ENCODE measurements at regions not wholly inside any gene's neighbourhood (a gene's known extent, or its start where the extent isn't known, plus 50 kb on each side); places are given as distances from the start of the nearest gene placed in this dataset.

DNA sequence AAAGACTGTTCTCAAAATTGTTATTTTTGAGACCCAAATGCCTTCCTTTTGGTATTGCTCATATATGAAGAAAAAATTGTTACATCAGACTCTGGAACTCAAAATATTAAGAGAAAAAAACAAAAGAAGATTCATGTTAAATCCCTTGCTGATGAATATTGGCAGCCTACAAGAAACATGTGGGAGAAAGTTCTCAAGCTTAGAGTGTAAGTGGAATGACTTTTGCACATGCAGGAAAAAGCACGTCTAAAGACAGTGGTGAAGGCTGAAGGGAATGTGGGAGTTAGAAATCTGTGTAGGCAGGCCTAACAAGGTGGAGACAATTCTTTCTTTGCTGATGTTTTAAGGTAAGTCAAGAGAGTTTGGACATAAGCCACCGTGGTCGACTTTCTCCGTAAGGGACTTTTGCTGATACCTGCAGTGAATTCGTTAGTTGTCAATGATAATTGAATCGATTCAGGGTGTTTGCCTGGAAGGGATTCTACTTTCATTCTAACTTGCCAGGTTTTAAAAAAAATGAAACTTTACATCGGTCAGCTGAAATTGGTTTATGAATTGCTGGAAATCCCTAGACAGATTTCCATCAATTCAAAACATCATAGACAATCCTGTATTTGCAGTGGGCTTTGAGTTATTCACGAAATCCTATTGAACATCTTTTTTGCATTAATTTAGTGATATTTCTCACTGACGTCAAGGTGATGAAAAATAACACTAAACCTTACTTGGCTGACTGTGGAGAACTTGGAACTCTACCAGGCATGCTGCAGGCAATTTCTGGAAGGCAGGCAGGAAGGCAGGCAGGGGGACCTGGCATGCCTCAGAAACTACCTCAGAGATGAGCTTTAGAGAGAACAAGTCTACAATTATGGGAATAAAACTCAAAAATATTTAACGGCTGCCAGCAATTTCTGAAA is 359.1 kb upstream of the ADAMTSL1 start:
- TF ChIP-seq EZH2phosphoT487 (IDR thresholded peaks at IDR 0.05; ENCODE audit: borderline replicate concordance, low read length): no peak
- TF ChIP-seq, protein P1, sequence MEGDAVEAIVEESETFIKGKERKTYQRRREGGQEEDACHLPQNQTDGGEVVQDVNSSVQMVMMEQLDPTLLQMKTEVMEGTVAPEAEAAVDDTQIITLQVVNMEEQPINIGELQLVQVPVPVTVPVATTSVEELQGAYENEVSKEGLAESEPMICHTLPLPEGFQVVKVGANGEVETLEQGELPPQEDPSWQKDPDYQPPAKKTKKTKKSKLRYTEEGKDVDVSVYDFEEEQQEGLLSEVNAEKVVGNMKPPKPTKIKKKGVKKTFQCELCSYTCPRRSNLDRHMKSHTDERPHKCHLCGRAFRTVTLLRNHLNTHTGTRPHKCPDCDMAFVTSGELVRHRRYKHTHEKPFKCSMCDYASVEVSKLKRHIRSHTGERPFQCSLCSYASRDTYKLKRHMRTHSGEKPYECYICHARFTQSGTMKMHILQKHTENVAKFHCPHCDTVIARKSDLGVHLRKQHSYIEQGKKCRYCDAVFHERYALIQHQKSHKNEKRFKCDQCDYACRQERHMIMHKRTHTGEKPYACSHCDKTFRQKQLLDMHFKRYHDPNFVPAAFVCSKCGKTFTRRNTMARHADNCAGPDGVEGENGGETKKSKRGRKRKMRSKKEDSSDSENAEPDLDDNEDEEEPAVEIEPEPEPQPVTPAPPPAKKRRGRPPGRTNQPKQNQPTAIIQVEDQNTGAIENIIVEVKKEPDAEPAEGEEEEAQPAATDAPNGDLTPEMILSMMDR (IDR thresholded peaks at IDR 0.05; ENCODE audit: low read depth, low read length, poor library complexity, severe bottlenecking): no peak
- Histone ChIP-seq H3K4me1 (ENCODE audit: control insufficient read depth, low read length) (no peaks in the 10 kb centered on the region), H3K27me3 (ENCODE audit: control insufficient read depth, low read length) (no peaks in the 10 kb centered on the region), H3K9me2 (replicated peaks; ENCODE audit: control insufficient read depth, low read length) (no peaks in the 10 kb centered on the region), H3F3A (ENCODE audit: control insufficient read depth, insufficient read depth) (no peaks in the 10 kb centered on the region), H3K27ac (ENCODE audit: low read depth, low read length) (no peak overlapping the region), H4K20me1 (ENCODE audit: control insufficient read depth, insufficient read depth, low read depth, low read length) (no peaks in the 10 kb centered on the region), H3K36me3 (ENCODE audit: control insufficient read depth, low read length) (no peaks in the 10 kb centered on the region), H3K79me2 (ENCODE audit: control insufficient read depth, low read length) (no peaks in the 10 kb centered on the region), H3K4me3 (ENCODE audit: low read length) (no peak overlapping the region), H3K4me2 (ENCODE audit: low read length) (no peak overlapping the region), H3K9me3 (ENCODE audit: control insufficient read depth, insufficient read depth, low read length) (no peaks in the 10 kb centered on the region)

DNA sequence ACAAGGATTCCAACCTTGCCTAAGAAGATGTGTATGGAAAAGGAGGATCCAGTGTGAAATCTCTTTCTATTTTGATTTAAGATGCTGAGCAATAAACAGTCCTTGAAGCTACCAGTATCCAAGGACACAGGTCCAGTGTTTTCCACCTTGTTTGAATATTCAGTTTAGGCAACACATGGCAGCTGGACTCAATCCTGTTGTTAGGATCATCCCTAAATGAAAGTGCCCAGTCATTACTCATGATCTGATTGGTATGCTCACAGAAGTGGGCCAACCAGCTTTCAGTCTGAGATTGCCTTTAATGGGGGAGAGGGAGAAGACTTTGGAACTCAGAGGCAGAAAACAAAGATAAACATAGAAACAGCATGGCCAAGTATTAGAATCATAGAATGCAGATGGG is 355.7 kb upstream of the ADAMTSL1 start:
- TF ChIP-seq, protein P1 (IDR thresholded peaks at IDR 0.05; ENCODE audit: low read depth, low read length, poor library complexity, severe bottlenecking): no peak
- TF ChIP-seq EZH2phosphoT487 (IDR thresholded peaks at IDR 0.05; ENCODE audit: borderline replicate concordance, low read length): no peak
- H3K79me2 ChIP-seq (ENCODE audit: control insufficient read depth, low read length): no peaks in the 10 kb centered on the region

DNA sequence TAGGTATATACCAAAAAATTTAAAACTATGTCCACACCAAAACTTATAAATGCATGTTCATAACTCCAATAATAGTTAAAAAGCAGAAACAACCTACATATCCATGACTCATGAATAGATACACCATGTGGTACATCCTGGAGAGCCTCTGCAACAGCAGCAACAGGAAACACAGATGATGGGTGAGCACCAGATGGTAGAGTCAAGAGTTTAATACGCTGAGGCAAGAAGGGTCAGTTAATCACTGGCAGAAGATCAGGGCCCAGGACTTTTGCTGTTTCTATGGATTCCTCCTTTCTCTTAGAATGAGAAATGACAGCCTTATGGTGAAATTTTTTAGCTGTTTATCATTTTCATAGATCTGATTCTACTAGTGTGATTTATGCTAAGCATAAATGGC is 351.8 kb upstream of the ADAMTSL1 start:
- H3K27ac ChIP-seq (ENCODE audit: low read depth, low read length): no peak overlapping the region
- H3K4me1 ChIP-seq (ENCODE audit: control insufficient read depth, low read length): no peaks in the 10 kb centered on the region
- no peak overlapping the region for H3K4me2 ChIP-seq (ENCODE audit: low read length)
- no peaks in the 10 kb centered on the region for H4K20me1 ChIP-seq (ENCODE audit: control insufficient read depth, insufficient read depth, low read depth, low read length)
- no peaks in the 10 kb centered on the region for H3F3A ChIP-seq (ENCODE audit: control insufficient read depth, insufficient read depth)
- H3K4me3 ChIP-seq (ENCODE audit: low read length): no peak overlapping the region
- H3K27me3 ChIP-seq (ENCODE audit: control insufficient read depth, low read length): no peaks in the 10 kb centered on the region
- TF ChIP-seq EZH2phosphoT487 (IDR thresholded peaks at IDR 0.05; ENCODE audit: borderline replicate concordance, low read length): no peak
- TF ChIP-seq, protein P1 (IDR thresholded peaks at IDR 0.05; ENCODE audit: low read depth, low read length, poor library complexity, severe bottlenecking): no peak
- no peaks in the 10 kb centered on the region for H3K9me3 ChIP-seq (ENCODE audit: control insufficient read depth, insufficient read depth, low read length)
- H3K9me2 ChIP-seq (replicated peaks; ENCODE audit: control insufficient read depth, low read length): no peaks in the 10 kb centered on the region
- H3K36me3 ChIP-seq (ENCODE audit: control insufficient read depth, low read length): no peaks in the 10 kb centered on the region
- no peaks in the 10 kb centered on the region for H3K79me2 ChIP-seq (ENCODE audit: control insufficient read depth, low read length)

More for the DNA sequence above, 355.7 kb upstream of the ADAMTSL1 start:
- Histone ChIP-seq H3K9me2 (replicated peaks; ENCODE audit: control insufficient read depth, low read length) (no peaks in the 10 kb centered on the region), H3K4me3 (ENCODE audit: low read length) (no peak overlapping the region), H3K9me3 (ENCODE audit: control insufficient read depth, insufficient read depth, low read length) (no peaks in the 10 kb centered on the region), H3K27me3 (ENCODE audit: control insufficient read depth, low read length) (no peaks in the 10 kb centered on the region), H4K20me1 (ENCODE audit: control insufficient read depth, insufficient read depth, low read depth, low read length) (no peaks in the 10 kb centered on the region), H3K27ac (ENCODE audit: low read depth, low read length) (no peak overlapping the region), H3K4me1 (ENCODE audit: control insufficient read depth, low read length) (no peaks in the 10 kb centered on the region), H3K36me3 (ENCODE audit: control insufficient read depth, low read length) (no peaks in the 10 kb centered on the region), H3F3A (ENCODE audit: control insufficient read depth, insufficient read depth) (no peaks in the 10 kb centered on the region), H3K4me2 (ENCODE audit: low read length) (no peak overlapping the region)

Data from DOHH2 (cell line).